ENCODE measurements at regions not wholly inside any gene's neighbourhood (a gene's known extent, or its start where the extent isn't known, plus 50 kb on each side); places are given as distances from the start of the nearest gene placed in this dataset.

DNA sequence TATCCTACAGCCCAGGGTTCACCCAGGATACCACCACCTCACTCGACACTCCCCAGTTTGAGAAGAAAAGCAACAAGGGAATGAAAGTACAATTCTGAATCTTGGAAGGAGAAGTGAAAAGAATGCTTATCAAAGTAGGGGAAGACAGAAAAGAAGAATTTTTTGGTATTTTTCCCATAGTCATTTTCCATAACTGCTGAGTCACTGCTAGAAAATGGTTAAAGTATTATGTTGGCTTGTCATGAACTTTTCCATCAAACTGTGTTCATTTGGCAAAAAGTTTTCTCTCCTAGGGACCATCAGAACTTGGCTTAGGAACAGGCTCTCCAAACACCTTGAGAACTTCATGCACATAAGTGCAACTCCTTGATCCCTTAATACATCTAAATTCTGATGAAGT is 192.0 kb downstream of the BCL11A start:
- TF ChIP-seq CTCF (IDR thresholded peaks at IDR 0.05) (no peak), POLR2A (IDR thresholded peaks at IDR 0.05) (no peak)
- no peak for DNase-seq
- intact Hi-C loops (cut with DNase I), result no loop called here
- Histone ChIP-seq H3K9me3 (no peaks in the 10 kb centered on the region), H3K36me3 (replicated peaks in 1 of 2; ENCODE audit: insufficient read depth in 1 of 2, low read depth in 2 of 2) (no peaks in the 10 kb centered on the region), H3K27me3 (no peaks in the 10 kb centered on the region), H3K27ac (no peak overlapping the region), H3K4me1 (peaks cover 4% of the 10 kb centered on the region), H3K4me3 (no peak overlapping the region)
- ATAC-seq, result no peak
- 74 to 90% methylated on average over 1 of the region's 1 CpG for WGBS, 2 donors

DNA sequence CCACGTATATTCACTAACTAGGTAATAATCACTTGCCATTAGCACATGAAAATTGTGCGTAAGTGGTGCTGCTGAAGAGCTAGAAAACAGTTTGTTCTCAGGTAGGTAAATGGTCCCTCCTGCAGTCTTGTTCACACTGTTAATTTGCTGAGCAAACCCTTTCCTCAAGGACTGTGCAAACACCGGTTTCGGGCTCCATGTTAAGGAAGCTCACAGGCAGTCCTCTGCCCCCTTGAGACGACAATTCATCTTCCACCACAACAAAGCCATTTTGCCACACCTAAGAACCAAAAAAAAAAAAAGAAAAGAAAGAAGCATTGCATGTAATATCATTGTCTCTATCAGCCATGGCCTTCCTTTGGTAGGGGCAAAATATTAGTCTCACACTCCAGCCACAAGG is 193.9 kb downstream of the BCL11A start:
- 71 to 84% methylated on average over 5 of the region's 5 CpGs for WGBS, 2 donors
- intact Hi-C loops (cut with DNase I), result no loop called here

DNA sequence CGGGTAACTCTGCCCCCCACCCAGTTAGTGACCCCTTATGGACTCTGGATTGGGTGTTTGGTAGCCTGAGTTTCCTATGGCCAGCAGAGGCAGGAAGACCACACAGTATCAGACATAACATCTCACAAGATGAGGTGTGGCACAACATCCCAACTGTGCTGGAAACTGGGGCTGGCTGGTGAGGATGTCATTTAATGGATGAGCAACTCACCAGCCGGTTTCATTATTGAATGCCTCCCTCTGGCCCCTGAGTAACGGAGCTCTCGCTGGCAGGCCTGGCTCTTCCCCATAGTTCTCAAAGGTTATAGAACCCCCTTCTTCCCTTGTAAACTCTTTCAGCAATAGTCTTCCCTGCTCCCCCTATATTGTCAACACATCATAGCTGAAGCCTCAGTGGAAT is 195.0 kb downstream of the BCL11A start:
- intact Hi-C loops (cut with DNase I), result no loop called here

More for the DNA sequence above, 193.9 kb downstream of the BCL11A start:
- no peaks in the 10 kb centered on the region for H3K9me3 ChIP-seq
- peaks cover 4% of the 10 kb centered on the region for H3K4me1 ChIP-seq
- no peak overlapping the region for H3K4me3 ChIP-seq
- no peaks in the 10 kb centered on the region for H3K27me3 ChIP-seq
- ATAC-seq (no peak), DNase-seq (no peak)
- H3K36me3 ChIP-seq (replicated peaks in 1 of 2; ENCODE audit: insufficient read depth in 1 of 2, low read depth in 2 of 2), result no peaks in the 10 kb centered on the region
- TF ChIP-seq CTCF (IDR thresholded peaks at IDR 0.05) (no peak), POLR2A (IDR thresholded peaks at IDR 0.05) (no peak)
- H3K27ac ChIP-seq, result no peak overlapping the region

GRCh38 chr2:60357996-60358395 is 195.5 kb downstream of the BCL11A start:
- H3K4me1 ChIP-seq, result peaks cover 4% of the 10 kb centered on the region
- H3K9me3 ChIP-seq, result no peaks in the 10 kb centered on the region
- no peaks in the 10 kb centered on the region for H3K36me3 ChIP-seq (replicated peaks in 1 of 2; ENCODE audit: insufficient read depth in 1 of 2, low read depth in 2 of 2)
- no peak overlapping the region for H3K4me3 ChIP-seq
- ATAC-seq (no peak), DNase-seq (no peak)
- intact Hi-C loops (cut with DNase I), result no loop called here
- no peak for TF ChIP-seq POLR2A (IDR thresholded peaks at IDR 0.05)
- no peak for TF ChIP-seq CTCF (IDR thresholded peaks at IDR 0.05)
- H3K27ac ChIP-seq, result no peak overlapping the region
- 76 to 77% methylated on average over 6 of the region's 6 CpGs for WGBS, 2 donors
- no peaks in the 10 kb centered on the region for H3K27me3 ChIP-seq

More for the DNA sequence above, 195.0 kb downstream of the BCL11A start:
- WGBS, 2 donors, result 88 to 90% methylated on average over 4 of the region's 4 CpGs
- Histone ChIP-seq H3K36me3 (replicated peaks in 1 of 2; ENCODE audit: insufficient read depth in 1 of 2, low read depth in 2 of 2) (no peaks in the 10 kb centered on the region), H3K4me1 (peaks cover 4% of the 10 kb centered on the region), H3K9me3 (no peaks in the 10 kb centered on the region), H3K27ac (no peak overlapping the region), H3K27me3 (no peaks in the 10 kb centered on the region), H3K4me3 (no peak overlapping the region)
- ATAC-seq, result no peak
- no peak for TF ChIP-seq POLR2A (IDR thresholded peaks at IDR 0.05)
- TF ChIP-seq CTCF (IDR thresholded peaks at IDR 0.05), result no peak
- DNase-seq, result no peak

DNA sequence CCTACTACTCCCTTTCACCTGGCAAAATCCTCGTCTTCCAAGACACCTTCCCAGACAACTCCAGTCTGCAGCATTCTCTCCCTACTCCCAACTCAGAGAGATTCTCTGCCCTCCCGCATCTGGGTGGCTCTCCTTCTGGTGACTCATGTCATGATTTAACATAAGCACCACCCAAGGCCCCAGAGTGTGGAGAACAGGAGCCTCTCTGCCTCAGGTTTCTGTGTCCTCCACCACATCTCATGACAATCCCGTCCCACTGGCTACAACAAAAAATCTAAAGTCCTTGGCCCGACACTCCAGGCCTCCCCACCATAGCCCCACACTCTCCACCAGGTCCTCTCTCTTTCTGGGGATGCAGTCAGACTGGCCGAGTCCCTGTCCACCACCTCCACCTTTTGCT is 197.1 kb downstream of the BCL11A start:
- DNase-seq, result no peak
- H3K4me1 ChIP-seq, result peaks cover 4% of the 10 kb centered on the region
- no peak overlapping the region for H3K4me3 ChIP-seq
- no peaks in the 10 kb centered on the region for H3K27me3 ChIP-seq
- intact Hi-C loops (cut with DNase I), result no loop called here
- H3K36me3 ChIP-seq (replicated peaks in 1 of 2; ENCODE audit: insufficient read depth in 1 of 2, low read depth in 2 of 2), result no peaks in the 10 kb centered on the region
- WGBS, 2 donors, result 81 to 87% methylated on average over 5 of the region's 5 CpGs
- H3K27ac ChIP-seq, result no peak overlapping the region
- no peaks in the 10 kb centered on the region for H3K9me3 ChIP-seq
- no peak for ATAC-seq
- TF ChIP-seq POLR2A (IDR thresholded peaks at IDR 0.05), result no peak
- no peak for TF ChIP-seq CTCF (IDR thresholded peaks at IDR 0.05)
